AG09319 (cell line): ENCODE measurements at regions not wholly inside any gene's neighbourhood (a gene's known extent, or its start where the extent isn't known, plus 50 kb on each side); places are given as distances from the start of the nearest gene placed in this dataset.

Experiments
- DNase-seq: peaks from one replicate; pipeline ENCODE4 v3.0.0-alpha.2; 2010; ENCODE audit warnings: low read depth; ENCODE audit errors: extremely low read depth
- TF ChIP-seq, protein P1 (sequence below): IDR thresholded peaks from 2 replicates; pipeline ENCODE4 v1.5.1; 2011; ENCODE audit warnings: low read depth, mild to moderate bottlenecking, inconsistent platforms, low read length, moderate library complexity

GRCh38 chr2:220114443-220114842, 487.0 kb downstream of the SLC4A3 start:
- no peak for DNase-seq
- TF ChIP-seq, protein P1, sequence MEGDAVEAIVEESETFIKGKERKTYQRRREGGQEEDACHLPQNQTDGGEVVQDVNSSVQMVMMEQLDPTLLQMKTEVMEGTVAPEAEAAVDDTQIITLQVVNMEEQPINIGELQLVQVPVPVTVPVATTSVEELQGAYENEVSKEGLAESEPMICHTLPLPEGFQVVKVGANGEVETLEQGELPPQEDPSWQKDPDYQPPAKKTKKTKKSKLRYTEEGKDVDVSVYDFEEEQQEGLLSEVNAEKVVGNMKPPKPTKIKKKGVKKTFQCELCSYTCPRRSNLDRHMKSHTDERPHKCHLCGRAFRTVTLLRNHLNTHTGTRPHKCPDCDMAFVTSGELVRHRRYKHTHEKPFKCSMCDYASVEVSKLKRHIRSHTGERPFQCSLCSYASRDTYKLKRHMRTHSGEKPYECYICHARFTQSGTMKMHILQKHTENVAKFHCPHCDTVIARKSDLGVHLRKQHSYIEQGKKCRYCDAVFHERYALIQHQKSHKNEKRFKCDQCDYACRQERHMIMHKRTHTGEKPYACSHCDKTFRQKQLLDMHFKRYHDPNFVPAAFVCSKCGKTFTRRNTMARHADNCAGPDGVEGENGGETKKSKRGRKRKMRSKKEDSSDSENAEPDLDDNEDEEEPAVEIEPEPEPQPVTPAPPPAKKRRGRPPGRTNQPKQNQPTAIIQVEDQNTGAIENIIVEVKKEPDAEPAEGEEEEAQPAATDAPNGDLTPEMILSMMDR = no peak

- DNase-seq = no peak
- TF ChIP-seq, protein P1 = no peak
These were observed 489.6 kb downstream of the SLC4A3 start for GRCh38 chr2:220117025-220117424.

DNA sequence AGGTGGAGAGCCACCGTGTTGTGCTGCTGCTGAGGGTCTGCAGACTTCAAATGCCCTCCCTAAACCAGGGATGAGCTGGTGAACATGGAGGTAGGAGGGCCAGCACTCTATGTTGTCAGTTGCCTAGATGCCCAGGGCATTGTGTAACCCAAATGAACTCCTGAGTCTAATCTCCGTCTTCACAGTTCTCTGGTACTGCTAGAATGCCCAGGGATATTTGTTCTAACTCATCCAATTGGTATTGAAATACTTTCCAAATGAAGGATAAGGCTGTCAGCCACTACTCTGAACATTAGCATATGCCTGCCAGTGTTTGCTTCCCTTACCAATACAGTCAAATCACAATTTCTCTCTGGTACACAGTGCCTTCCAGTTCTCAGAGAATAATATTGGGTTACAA, 492.6 kb downstream of the SLC4A3 start:
- TF ChIP-seq, protein P1 = no peak
- no peak for DNase-seq

- DNase-seq = no peak
- TF ChIP-seq, protein P1 = no peak
These were observed 496.3 kb downstream of the SLC4A3 start for GRCh38 chr2:220123751-220124150.

DNA sequence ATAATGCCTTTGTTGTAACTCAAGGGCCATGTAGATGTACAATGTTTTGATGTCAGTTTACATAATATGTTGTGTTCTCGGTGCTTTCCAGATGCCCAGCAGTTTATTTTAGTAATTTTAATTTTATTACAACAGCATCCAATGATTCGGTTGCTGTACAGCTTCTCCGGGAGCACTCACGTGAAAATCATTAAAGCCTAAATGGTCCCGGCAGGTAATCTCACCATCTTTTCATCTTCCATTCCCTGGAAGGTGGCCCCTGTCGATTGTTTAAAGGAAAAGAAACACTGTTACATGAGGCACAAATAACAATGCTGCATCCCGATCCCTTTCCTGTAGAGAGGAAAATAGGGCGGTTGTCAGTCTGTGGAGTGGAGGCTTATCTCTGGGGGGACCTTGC, 498.1 kb downstream of the SLC4A3 start:
- TF ChIP-seq, protein P1 = no peak
- DNase-seq = no peak

DNA sequence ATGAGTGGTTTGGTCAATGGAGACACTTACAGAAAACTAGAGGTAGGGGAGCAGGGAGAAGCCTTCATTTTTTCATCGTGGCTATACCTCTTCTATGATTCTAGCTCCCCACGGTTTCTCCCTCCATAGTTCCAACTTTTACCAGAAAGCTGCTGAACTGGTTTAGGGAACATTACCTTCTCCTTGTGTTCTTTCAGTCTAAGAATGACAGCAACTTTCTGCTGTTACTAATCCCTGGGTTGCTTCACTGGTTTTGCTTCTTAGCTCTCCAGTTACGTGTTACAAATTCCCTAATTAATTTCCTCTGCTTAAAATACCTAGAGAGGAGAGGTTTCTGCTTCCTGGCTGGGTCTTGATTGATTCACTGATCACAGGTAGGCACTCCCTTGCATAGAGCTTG, 499.9 kb downstream of the SLC4A3 start:
- no peak for DNase-seq

GRCh38 chr2:220127876-220128275, 500.4 kb downstream of the SLC4A3 start:
- no peak for DNase-seq
- TF ChIP-seq, protein P1 = no peak

More for the DNA sequence above, 499.9 kb downstream of the SLC4A3 start:
- TF ChIP-seq, protein P1 = no peak

- no peak for DNase-seq
- TF ChIP-seq, protein P1 = no peak
These were observed 502.0 kb downstream of the SLC4A3 start for GRCh38 chr2:220129391-220129790.
